Keratinocyte (primary cell): ENCODE measurements at regions not wholly inside any gene's neighbourhood (a gene's known extent, or its start where the extent isn't known, plus 50 kb on each side); places are given as distances from the start of the nearest gene placed in this dataset.

ENCODE experiments used
- DNase-seq: peaks from one replicate; pipeline ENCODE4 v3.0.0-alpha.2; 2011; ENCODE audit warnings: low read depth, missing footprints, low spot score
- FAIRE-seq: peaks from 2 replicates; lab custom pipeline; 2011; peaks lifted over from hg19 to GRCh38; lab: Jason Lieb, UNC
- H2AFZ ChIP-seq: 2 replicates; pipeline ENCODE4 v1.6.0; 2012; ENCODE audit warnings: low read length, control low read depth, inconsistent platforms; ENCODE audit not compliant: control insufficient read depth
- H3K27ac ChIP-seq: 2 replicates; pipeline ENCODE4 v1.5.1; 2011; ENCODE audit warnings: low read length; ENCODE audit not compliant: control insufficient read depth, insufficient read depth
- H3K27me3 ChIP-seq: 3 replicates; pipeline ENCODE4 v1.6.0; 2011; ENCODE audit warnings: low read length; ENCODE audit not compliant: control insufficient read depth, insufficient read depth; ENCODE audit errors: extremely low read depth
- H3K36me3 ChIP-seq, 2 experiments: 2 replicates in 1 of 2; 3 replicates in 1 of 2; pipeline ENCODE4 v1.5.1; 2011; ENCODE audit warnings: low read length in 2 of 2, mild to moderate bottlenecking in 1 of 2; ENCODE audit not compliant: control insufficient read depth in 2 of 2, insufficient read depth in 2 of 2; ENCODE audit errors: extremely low read depth in 1 of 2
- H3K4me1 ChIP-seq: 3 replicates; pipeline ENCODE4 v1.5.1; 2011; ENCODE audit warnings: low read length; ENCODE audit not compliant: control insufficient read depth, insufficient read depth; ENCODE audit errors: extremely low read depth
- H3K4me2 ChIP-seq: 3 replicates; pipeline ENCODE4 v1.6.0; 2011; ENCODE audit warnings: low read depth, low read length; ENCODE audit not compliant: control insufficient read depth, insufficient read depth; ENCODE audit errors: extremely low read depth
- H3K4me3 ChIP-seq, 3 experiments: fragments of 200-600 bp in 1 of 3; sonication (generic) in 1 of 3; 2 replicates in 2 of 3; 3 replicates in 1 of 3; pipeline ENCODE4 v1.5.1; 2011 to 2016; ENCODE audit warnings: low read length in 3 of 3, mild to moderate bottlenecking in 3 of 3, control low read depth in 2 of 3, inconsistent platforms in 1 of 3, low read depth in 1 of 3, mixed read lengths in 1 of 3, mixed run types in 1 of 3, moderate library complexity in 1 of 3; ENCODE audit not compliant: control insufficient read depth in 2 of 3, insufficient read depth in 2 of 3; ENCODE audit errors: extremely low read depth in 1 of 3
- H3K79me2 ChIP-seq: 2 replicates; pipeline ENCODE4 v1.6.0; 2012; ENCODE audit warnings: low read length; ENCODE audit not compliant: control insufficient read depth, insufficient read depth
- H3K9ac ChIP-seq: 3 replicates; pipeline ENCODE4 v1.6.0; 2011; ENCODE audit warnings: low read length; ENCODE audit not compliant: control insufficient read depth, insufficient read depth; ENCODE audit errors: extremely low read depth
- H3K9me1 ChIP-seq: 3 replicates; pipeline ENCODE4 v1.6.0; 2011; ENCODE audit warnings: low read length; ENCODE audit not compliant: control insufficient read depth, insufficient read depth; ENCODE audit errors: extremely low read depth
- H3K9me3 ChIP-seq: 2 replicates; pipeline ENCODE4 v1.5.1; 2012; ENCODE audit warnings: low read depth, low read length; ENCODE audit not compliant: control insufficient read depth
- H4K20me1 ChIP-seq: 3 replicates; pipeline ENCODE4 v1.6.0; 2011; ENCODE audit warnings: low read length; ENCODE audit not compliant: control insufficient read depth, insufficient read depth; ENCODE audit errors: extremely low read depth
- EZH2 ChIP-seq: IDR thresholded peaks from one replicate; pipeline ENCODE4 v1.6.1; 2012; ENCODE audit warnings: inconsistent platforms, mild to moderate bottlenecking, low read length, moderate library complexity
- dilution Hi-C: fragments of 300-500 bp; cut with MboI; formaldehyde crosslinking; loops from one replicate; pipeline ENCODE4 v1.7.0; 2020; ENCODE audit warnings: low sequenced_read_pairs; ENCODE audit not compliant: extremely low pct_ligation_motif_present
- TF ChIP-seq, protein P1 (sequence below), 3 experiments: IDR thresholded peaks in 1 of 3; conservative IDR thresholded peaks in 1 of 3; optimal IDR thresholded peaks in 1 of 3; 2 replicates in 2 of 3; 3 replicates in 1 of 3; pipeline versions ENCODE3 to v1.5.1; 2011; ENCODE audit warnings: low read length in 3 of 3, mild to moderate bottlenecking in 3 of 3, moderate library complexity in 2 of 3, control low read depth in 1 of 3, inconsistent platforms in 1 of 3; ENCODE audit not compliant: insufficient read depth in 2 of 3; ENCODE audit errors: extremely low read depth in 1 of 3

GRCh38 chr6:126607289-126607688 lies 267.4 kb downstream of the CENPW start:
- DNase-seq, result no peak
- dilution Hi-C loops, result no loop called here
- Histone ChIP-seq H3K36me3 (no peaks in the 10 kb centered on the region), H4K20me1 (no peaks in the 10 kb centered on the region), H3K4me2 (no peak overlapping the region), H3K9ac (no peak overlapping the region), H3K9me3 (no peaks in the 10 kb centered on the region), H2AFZ (no peak overlapping the region), H3K27ac (no peak overlapping the region), H3K4me3 (no peak overlapping the region), H3K27me3 (no peaks in the 10 kb centered on the region), H3K79me2 (no peaks in the 10 kb centered on the region), H3K9me1 (no peaks in the 10 kb centered on the region), H3K4me1 (no peaks in the 10 kb centered on the region)
- FAIRE-seq, result no peak
- TF ChIP-seq, protein P1, sequence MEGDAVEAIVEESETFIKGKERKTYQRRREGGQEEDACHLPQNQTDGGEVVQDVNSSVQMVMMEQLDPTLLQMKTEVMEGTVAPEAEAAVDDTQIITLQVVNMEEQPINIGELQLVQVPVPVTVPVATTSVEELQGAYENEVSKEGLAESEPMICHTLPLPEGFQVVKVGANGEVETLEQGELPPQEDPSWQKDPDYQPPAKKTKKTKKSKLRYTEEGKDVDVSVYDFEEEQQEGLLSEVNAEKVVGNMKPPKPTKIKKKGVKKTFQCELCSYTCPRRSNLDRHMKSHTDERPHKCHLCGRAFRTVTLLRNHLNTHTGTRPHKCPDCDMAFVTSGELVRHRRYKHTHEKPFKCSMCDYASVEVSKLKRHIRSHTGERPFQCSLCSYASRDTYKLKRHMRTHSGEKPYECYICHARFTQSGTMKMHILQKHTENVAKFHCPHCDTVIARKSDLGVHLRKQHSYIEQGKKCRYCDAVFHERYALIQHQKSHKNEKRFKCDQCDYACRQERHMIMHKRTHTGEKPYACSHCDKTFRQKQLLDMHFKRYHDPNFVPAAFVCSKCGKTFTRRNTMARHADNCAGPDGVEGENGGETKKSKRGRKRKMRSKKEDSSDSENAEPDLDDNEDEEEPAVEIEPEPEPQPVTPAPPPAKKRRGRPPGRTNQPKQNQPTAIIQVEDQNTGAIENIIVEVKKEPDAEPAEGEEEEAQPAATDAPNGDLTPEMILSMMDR (optimal IDR thresholded peaks at IDR 0.05 in 1 of 3, IDR thresholded peaks at IDR 0.05 in 1 of 3, conservative IDR thresholded peaks at IDR 0.05 in 1 of 3; ENCODE audit: extremely low read depth in 1 of 3, insufficient read depth in 2 of 3, low read length in 3 of 3), result no peak
- no peak for TF ChIP-seq EZH2

DNA sequence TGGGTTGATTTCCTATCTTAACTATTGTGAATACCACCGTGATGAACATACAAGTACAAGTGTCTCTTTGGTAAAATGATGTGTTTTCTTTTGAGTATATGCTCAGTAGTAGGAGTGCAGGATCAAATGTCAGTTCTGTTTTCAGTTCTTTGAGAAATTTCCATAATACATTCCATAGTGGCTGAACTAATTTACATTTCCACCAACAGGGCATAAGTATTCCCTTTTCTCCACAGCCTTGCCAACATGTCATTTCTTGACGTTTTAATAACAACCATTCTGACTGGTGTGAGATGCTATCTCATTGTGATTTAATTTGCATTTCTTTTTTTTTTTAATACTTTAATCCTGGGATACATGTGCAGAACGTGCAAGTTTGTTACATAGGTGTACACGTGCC lies 268.8 kb downstream of the CENPW start:
- Histone ChIP-seq H3K9ac (no peak overlapping the region), H3K36me3 (no peaks in the 10 kb centered on the region), H3K9me3 (no peaks in the 10 kb centered on the region), H3K27me3 (no peaks in the 10 kb centered on the region), H3K27ac (no peak overlapping the region), H3K4me1 (no peaks in the 10 kb centered on the region), H4K20me1 (no peaks in the 10 kb centered on the region), H3K9me1 (no peaks in the 10 kb centered on the region), H3K4me3 (no peak overlapping the region), H3K79me2 (no peaks in the 10 kb centered on the region), H3K4me2 (no peak overlapping the region), H2AFZ (no peak overlapping the region)
- DNase-seq (no peak), FAIRE-seq (no peak)
- TF ChIP-seq, protein P1 (optimal IDR thresholded peaks at IDR 0.05 in 1 of 3, IDR thresholded peaks at IDR 0.05 in 1 of 3, conservative IDR thresholded peaks at IDR 0.05 in 1 of 3; ENCODE audit: extremely low read depth in 1 of 3, insufficient read depth in 2 of 3, low read length in 3 of 3), result no peak
- no peak for TF ChIP-seq EZH2
- dilution Hi-C loops, result no loop called here
